NAMALWA (cell line): ENCODE measurements at regions not wholly inside any gene's neighbourhood (a gene's known extent, or its start where the extent isn't known, plus 50 kb on each side); places are given as distances from the start of the nearest gene placed in this dataset.
"Not testable (repeated sequence)": the region's sequence is repeated elsewhere in the genome, so short reads cannot be mapped to it uniquely, and the experiment has no call there.

Experiments used
- DNase-seq: peaks from one replicate; pipeline ENCODE4 v3.0.0-alpha.2; 2015; ENCODE audit warnings: low spot score

DNA sequence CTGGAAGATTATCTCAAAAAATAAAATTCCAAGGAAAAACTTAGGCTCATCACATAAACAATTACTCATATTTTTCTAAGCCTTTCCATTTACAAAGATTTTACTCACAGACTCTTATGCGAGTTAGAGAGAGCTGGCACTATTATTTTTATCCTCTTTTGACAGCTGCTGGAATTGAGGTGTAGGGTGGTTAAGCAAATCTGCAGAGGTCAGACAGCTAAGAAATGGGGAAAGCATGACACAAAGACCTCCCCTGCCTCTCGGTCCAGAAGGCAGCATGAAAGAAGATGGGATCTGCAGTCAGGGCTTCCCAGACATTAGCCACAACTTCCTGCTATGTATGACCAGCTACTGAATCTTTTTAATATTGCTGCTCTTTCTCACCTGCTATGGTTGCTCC lies 89.9 kb upstream of the CPEB2 start:
- no peak for DNase-seq

DNA sequence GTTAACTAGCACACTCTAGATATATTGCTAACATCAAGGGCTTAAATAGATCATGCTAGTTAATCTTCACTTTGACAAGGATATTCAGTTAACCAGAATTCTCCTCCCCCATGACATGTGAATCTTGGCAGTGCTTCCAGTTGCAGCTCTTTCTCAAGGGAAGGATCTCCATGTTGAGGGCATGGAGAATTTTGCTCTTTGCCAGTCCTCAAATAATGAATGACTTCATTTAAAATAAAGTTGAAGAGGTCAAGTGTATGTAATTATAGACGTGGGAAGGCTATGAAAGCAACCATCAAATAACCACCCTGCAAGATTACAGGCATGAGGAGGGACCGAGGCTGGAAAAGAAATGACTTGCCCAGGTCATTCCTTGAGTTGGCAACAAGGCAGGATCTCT lies 87.3 kb upstream of the CPEB2 start:
- DNase-seq = no peak

DNA sequence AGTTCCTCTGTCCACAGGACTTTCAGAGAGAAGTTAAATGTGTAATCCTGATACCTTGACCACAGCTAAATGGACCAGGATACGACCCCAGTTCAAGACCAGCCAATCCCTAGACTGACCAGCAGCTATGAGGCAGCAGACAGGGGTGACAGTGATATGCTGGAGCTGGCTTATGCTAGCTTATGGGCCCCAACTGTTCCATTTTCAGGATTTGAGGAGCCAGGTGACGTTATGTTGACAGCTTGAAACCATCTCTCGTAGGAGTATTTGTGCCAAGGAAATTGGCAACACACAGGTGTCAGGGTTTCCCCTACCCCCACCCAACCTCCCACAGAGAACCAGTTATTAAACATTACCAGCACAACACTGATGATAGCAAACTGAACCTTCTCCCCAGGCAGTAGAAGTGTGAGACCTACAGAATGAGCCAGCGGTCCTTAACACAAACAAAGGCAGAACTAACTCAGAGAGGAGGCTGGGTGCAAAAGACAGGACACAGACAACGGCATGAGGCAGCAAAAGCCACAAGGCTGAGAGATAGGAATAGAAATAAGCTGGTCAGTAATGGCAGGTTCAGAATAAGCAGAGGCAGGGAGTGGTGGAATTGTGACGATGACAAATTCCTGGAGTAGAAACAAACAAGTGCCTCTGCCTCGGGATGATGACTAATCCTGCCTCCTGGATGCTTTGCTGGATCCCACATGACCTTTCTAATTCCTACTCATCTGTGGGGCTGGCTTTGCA lies 85.6 kb upstream of the CPEB2 start:
- no peak for DNase-seq

DNA sequence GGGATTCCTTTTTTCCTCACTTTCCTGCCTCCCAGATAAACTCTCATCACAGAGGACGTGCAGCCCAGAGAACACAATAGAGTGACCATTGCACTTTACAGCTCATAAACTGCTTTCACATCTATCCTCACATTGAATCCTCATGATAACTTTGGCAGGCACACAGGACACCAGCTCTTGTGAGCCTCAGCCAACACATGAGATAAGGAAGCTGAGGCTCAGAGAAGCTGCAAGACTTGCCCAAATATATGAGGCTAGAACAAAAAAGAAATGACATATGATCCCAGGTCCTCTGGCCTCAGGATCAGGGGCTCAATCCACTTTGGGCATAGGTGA lies 85.0 kb upstream of the CPEB2 start:
- no peak for DNase-seq

DNA sequence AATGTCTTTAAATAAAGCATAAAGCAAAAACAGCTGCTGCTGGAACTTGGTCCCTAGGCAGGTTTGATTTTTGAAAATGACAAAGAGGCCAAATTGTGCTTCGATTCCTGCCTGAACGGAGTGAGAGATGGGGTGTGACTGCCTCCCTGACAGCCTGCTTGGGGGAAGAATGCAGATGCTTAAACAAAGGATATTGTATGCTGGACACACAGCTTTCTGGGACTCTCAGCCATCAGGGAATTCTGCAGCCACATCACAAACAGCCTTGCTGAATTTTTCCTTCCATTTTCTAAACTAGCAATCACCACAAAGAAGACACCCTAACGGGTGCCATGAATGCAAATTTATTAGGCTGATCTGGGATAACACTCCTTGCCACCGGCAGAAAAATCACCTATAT lies 83.9 kb upstream of the CPEB2 start:
- no peak for DNase-seq

DNA sequence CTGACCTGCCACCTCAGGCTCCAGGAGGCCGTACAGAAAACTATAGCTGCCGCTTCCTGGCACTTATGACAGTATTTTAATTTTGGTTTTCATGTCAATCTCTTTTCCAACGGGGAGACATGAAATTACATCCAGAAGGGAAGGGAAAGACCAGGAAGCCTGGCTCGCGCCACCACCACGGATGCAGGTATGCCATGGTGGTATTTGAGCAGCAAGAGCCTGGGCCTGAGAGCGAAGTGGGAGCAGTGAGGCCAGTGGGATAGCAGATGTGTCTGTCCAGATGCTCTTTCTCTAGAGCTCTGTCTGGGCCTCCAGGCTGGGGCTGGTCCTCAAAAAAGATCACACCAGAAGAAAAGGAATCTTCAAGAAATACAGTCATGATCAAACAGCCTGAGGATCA lies 82.5 kb upstream of the CPEB2 start:
- DNase-seq = no peak

DNA sequence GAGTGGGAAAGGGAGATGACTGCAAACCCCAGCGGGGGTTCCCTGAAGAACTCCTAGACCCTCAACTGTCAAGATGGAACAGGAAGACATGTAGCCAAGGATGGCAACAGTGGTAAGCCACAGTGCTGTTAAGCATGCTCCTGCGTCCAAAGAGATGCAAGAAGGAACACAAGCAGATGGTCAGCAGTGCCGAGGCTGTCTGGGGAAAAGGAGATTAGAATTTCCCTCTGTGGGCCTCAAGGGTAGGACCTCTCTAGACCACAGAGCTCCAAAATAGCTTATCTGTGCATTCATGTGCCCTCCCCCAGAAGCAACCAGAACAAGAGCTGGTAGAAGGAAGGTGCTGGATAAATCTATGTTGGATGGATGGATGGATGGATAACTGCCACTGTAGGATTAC lies 82.0 kb upstream of the CPEB2 start:
- no peak for DNase-seq

DNA sequence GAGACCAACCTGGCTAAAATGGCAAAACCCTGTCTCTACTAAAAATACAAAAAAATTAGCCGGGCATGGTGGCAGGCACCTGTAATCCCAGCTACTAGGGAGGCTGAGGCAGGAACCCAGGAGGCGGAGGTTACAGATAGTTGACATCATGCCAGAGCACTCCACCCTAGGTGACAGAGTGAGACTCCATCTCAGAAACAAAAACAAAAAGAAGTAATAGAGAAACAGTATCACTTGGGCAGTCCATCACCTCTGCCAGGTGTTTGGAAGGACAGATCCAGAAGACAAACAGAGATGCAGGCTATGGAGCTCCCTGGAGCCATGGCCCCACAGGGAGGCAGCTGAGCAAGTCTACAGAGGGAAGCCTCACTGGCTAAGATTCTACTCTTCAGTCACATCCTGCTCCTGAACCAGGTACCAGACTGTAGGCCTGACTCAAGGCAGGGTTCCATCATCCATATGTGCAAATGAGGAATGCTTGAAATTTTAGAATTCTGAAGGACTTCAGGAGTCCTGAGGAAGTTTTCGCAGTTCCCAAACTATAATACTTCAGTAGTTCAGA lies 81.4 kb upstream of the CPEB2 start:
- DNase-seq = no peak

DNA sequence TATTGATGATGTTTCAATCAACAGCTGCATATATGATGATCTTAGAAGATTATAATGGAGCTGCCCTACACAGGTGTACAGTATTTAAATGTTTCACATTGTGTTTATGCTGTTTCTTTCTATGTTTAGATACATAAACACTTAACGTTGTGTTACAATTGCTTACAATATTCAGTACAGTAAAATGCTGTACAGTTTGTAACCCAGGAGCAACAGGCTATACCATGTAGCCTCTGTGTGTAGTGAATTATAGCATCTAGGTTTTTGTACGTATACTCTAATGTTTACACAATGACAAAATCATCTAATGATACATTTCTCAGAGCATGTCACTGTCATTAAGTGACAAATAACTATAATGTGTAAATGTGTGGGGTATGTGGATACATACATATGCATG lies 80.5 kb upstream of the CPEB2 start:
- not testable (repeated sequence) for DNase-seq

DNA sequence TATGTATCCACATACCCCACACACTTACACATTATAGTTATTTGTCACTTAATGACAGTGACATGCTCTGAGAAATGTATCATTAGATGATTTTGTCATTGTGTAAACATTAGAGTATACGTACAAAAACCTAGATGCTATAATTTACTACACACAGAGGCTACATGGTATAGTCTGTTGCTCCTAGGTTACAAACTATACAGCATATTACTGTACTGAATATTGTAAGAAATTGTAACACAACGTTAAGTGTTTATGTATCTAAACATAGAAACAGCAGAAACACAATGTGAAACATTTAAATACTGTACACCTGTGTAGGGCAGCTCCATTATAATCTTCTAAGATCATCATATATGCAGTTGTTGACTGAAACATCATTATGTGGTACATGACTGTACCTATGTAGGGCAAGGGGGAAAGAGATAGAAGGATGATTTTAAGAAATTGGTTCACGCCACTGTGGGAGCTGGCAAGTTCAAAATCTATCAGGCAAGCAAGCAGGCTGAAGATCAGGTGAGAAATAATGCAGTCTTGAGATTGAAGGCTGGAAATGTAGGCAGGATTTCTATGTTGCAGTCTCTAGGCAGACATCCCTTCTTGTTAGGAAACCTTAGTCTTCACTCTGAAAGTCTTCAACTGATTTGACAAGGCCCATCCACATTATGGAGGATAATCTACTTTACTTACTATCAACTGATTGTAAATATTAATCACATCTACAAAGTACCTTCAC lies 78.0 kb upstream of the CPEB2 start:
- DNase-seq = no peak

DNA sequence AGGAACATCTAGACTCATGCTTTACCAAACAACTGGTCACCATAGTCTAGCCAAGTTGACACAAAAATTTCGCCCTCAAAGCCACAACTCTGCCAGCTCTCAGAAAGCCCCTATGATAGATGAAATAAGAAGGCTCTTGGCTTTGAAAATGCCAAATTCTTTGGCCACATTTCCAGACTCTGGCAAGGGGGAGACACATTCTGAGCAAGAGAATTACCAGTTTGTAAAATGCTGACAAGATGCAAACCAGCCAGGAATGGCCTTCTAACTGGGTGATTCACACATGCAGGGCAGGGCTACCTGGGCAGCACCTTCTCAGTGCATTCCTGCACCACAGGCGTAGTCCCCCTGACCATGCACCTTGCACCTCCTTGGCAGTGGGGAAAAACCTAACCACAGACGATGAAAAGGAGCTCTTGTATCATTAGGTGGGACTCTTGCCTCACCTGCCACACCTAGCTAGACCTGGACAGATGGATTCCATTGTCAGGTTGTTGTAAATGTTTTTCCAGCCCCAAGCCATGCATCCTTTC lies 77.4 kb upstream of the CPEB2 start:
- no peak for DNase-seq

DNA sequence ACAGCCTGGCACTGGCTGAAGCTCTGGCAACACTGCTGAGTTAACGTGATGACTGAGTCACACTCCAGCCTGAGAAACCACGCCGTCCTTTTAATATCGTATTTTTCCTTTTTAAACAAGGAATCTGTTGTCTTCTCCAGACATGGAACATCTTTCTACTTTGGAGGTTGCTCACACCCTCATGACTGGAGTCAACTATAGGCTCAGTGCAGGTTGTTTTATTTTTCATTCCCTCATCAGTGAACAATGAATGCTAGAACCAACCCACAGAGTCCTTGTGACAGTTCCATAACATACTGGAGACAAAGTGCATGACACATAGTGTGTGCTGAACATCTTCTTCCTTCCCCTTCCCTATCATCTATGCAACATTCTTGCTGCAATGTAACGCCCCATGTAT lies 76.8 kb upstream of the CPEB2 start:
- no peak for DNase-seq

DNA sequence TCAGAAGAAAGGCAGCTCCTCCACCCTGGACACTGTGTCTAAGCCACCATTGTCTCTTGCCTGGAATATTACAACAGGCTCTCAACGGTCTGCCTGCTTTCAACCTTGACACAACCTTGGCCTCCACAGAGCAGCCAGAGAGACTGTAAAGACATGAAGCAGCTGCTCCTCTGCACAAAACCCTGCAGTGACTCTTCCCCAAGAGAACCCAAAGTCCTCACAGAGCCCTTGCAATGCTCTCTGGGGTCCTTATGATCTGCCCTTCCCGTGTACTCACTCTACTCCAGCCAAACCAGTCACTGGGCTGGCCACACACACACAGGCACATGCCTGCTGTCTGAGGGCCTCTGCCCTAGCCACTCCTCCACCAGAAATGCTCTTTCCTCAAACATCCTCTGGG lies 75.9 kb upstream of the CPEB2 start:
- no peak for DNase-seq

DNA sequence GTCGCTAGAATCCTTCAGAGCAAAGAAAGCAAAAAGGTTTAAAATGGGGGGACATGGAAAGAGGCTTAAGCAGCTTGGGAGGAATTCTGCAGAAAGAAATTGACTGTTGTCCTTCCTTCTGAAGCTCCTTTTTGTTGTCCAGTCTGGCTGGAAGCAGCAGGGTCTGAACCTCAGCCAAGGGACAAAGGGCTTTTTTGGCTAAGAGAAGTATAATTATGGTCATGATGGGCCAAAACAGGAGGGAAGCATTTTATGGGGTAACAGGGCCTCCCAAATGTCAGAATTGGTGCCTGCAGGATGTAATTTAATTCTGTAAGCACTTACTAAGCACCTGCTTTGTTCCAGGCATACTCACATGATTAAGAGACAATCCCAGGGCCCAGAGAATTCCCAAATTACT lies 74.2 kb upstream of the CPEB2 start:
- no peak for DNase-seq

DNA sequence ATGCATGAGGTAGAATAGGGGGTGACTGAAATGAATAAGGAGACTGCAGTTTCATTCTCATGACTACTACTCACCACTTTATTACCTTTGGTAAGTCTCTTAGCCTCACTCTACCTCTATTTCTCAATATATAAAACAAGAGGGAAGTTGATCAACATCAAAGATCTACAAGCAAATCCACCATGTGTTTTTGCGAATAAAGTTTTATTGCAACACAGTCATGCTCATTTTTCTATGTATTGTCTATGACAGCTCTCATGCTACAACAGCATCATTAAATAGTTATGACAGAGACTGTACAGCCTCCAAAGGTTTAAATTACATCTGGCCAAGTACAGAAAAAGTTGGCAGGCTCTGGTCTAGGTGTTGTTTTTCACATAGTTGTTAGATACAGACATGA lies 72.6 kb upstream of the CPEB2 start:
- DNase-seq = no peak

DNA sequence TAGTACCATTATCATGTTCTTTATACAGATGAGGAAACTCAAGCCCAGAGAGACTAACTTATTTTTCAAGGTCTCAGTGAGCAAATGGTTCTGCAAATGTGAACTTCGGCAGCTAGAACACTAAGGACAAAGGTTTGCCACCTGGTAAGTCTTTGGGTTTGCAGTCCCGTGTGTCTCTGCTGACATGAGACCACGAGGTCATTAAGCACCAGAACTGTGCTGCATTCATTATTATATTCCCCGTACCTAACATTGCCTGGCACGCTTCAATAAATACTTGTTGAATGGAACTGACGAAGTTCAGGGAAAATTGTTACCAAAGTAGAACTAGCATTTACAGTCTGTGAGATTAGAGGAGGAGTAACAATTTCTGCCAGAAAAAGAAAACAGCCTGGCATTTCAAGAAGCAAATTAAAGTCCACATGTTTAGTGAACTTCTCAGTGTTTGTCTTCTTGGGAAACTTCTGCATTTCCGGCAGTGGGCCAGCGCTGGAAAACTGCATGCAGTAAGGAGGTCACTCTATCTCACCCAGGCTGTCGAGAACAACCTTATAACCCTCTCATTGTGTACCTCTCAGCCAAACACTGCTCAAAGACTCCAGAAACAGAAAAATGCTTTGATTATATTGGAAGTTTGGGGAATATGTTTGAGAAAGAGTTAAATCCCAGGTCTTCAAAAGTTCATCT lies 67.4 kb upstream of the CPEB2 start:
- no peak for DNase-seq

DNA sequence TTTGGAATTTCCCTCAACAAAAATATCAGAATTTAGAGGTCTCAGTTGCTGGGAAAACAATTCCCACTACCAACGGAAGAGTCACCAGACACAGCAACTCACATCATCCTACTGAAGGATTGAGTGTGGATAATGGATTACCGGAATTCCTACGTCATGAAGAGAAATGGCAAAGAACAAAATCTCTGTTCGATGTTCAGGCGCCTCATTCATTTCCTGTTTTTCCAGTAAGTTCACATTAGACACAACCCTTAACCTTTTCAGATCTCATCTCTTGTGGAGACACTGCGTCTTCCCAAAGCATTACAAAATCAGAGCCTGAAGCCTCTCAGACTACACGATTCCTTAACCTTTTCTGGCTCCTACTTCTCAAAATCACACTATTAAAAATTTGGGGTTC lies 58.5 kb upstream of the CPEB2 start:
- no peak for DNase-seq

DNA sequence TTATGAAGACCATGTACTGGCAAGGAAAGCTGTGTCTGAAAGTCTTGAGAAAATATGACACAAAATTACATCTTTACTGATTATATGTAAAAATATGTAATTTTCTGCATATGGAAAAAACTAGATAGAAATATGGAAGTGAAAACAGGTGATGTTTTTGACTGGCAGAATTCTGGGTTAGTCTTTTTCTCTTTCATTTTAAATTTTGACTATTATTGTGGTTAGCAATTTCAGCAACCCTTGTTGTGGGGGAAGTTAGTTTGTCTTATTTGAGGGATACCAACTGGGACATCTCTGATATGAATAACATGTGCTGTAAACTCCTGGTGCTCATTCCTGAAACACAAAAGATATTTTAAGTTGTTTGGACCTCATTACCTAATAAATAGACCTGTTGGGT lies 49.9 kb upstream of the CPEB2 start:
- no peak for DNase-seq
